ENCODE measurements at regions not wholly inside any gene's neighbourhood (a gene's known extent, or its start where the extent isn't known, plus 50 kb on each side); places are given as distances from the start of the nearest gene placed in this dataset.

DNA sequence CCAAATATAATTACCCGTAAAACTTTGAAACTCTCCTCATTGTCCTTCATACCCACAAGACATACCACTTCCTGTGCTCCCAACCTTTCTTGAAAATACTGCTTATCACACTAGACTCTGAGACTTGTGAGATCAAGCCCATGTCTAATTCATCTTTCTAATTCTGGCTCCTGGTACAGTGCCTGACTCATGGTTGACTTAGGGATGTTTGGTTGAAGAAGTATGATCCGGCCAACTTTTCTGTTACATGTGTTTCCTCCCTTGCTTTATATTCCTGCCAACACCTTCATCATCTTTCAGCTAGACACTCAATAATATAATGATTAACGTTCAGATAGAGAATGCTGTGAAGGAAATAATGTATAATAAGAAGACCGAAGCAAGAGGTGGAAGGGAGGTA is 58.2 kb downstream of the MEX3B start:
- no peak for DNase-seq (ENCODE audit: low spot score)

DNA sequence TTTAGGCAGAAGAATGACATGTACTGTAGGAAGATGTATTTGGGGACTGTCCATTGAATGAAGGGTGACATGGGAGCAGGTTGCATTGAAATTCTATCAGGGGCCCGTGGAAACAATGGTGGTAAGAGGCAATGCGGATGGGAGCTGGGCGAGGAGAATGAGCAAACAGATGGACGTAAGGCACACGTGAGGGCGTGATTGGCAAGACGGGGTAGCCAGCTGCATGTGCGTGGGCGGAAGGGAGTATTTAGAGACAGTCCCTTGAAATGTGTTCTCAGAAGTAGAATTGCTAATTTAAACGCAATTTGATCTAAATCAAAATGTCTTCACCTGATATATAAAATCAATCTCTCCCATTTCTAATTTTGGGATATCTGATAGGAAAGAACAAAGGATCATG is 62.3 kb downstream of the MEX3B start:
- no peak for DNase-seq (ENCODE audit: low spot score)

DNA sequence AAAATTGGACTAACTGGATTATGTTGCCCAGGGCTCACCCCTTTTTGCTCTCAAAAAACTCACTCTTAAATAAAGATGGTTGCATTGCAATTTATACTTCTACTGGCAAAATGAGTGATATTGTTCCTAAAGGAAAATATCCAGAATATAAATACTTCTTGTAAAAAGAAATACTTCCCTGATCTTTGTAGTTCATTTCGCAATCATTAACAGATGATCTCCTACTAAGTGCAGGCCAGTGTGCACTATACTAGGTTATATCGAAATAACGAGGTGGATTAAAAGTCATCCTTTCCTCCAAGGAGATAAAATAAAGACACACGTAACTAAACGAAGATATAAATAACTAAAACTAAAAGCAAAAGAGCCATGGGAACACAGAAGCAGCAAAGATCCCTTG is 63.0 kb downstream of the MEX3B start:
- DNase-seq (ENCODE audit: low spot score): no peak

DNA sequence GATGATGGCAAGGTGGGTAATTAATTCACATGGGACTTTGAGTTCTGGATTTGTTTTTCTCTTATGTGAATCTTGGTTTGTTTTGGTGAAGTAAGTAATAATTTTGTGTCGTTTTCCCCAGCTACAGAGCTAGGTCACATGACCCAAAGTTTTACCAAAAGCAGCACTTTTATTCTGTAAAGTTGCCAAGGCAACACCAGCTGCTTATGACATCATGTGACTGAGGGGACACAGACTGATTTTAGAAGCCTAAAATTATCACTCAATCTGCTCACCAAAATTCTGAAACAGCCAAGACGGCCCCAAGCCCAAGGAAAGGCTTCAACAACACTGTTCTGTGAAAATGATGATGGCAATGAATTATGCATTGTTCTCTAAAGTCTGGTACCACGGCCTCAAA is 63.9 kb downstream of the MEX3B start:
- no peak for DNase-seq (ENCODE audit: low spot score)

DNA sequence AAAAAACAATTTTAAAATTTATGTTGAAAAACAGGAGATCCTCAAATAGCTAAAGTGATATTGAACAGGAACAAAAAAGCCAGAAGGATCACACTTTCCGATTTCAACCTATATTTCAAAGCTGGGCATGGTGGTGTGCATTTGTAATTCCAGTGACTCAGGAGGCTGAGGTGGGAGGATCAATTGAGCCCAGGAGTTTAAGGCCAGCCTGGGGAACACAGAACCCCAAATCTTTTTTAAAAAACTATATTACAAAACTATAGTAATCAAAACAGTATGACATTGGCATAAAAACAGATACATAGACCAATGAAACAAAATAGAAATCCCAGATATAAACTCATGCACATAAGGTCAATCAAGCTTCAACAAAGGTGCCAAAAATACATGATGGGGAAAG is 68.4 kb downstream of the MEX3B start:
- no peak for DNase-seq (ENCODE audit: low spot score)

DNA sequence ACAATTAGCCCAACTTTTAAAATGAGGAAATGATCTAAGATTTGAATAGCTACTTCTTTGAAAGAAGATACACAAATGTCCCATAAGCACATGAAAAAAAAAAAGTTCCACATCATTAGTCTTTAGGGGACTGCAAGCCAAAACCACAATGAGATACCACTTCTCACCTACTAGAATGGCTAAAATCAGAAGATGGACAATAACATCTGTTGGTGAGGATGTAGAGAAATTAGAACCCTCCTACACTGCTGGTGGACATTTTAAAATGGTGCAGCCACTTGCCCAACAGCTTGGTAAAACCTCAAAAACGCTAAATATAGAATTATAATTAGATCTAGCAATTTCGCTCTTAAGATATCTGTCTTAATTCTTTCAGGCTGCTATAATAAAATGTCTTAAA is 77.1 kb downstream of the MEX3B start:
- DNase-seq (ENCODE audit: low spot score): no peak

DNA sequence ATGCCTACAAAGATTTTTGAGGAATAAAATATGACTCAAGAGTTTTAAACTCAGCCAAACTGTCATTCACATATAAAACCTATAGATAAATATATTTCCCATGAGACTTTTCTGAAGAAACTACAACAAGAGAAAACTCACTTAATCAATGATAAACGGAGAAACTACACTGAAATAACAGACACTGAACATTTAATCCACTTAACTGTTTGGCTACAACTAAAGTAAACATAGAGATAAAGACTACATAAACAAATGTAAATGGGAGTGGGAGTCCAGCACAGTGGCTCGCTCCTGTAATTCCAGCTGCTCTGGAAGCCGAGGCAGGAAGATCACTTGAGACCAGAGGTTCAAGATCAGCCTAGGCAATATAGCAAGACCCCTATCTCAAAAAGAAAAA is 79.2 kb downstream of the MEX3B start:
- DNase-seq (ENCODE audit: low spot score): no peak

DNA sequence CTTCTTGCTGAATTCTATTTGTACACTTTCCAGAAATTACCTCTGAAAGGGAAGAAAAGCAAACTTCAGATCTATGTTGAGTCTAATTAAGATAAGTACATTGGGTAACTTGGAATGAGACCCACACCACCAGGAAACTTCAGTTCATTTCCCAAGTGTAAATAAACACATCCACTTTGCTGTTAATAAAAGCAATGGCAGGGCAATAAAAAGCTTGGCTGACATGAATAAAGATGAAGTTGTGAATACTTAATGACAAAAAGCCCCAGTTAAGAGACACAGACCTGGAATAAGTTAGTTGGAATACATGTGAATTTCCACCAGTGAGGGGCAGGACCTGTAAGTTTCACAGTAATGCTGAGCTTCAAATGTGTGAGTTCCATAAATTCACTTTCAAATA is 83.3 kb downstream of the MEX3B start:
- no peak for DNase-seq (ENCODE audit: low spot score)

DNA sequence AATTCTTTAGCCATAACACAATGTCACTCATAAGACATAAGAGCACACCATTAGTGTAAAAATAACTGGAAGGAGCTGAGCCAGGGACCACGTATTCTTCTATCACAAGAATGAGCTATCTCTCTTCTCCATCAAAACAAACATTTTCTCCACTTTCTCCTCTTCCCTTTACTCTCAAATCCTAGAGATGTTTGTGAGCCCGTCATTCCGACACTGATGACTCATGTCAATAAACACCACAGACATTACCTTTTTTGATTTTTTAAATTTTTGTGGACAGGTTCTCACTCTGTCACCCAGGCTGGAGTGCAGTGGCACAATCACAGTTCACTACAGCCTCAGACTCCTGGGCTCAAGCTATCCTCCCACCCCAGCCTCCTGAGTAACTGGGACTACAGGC is 86.6 kb downstream of the MEX3B start:
- DNase-seq (ENCODE audit: low spot score): no peak

DNA sequence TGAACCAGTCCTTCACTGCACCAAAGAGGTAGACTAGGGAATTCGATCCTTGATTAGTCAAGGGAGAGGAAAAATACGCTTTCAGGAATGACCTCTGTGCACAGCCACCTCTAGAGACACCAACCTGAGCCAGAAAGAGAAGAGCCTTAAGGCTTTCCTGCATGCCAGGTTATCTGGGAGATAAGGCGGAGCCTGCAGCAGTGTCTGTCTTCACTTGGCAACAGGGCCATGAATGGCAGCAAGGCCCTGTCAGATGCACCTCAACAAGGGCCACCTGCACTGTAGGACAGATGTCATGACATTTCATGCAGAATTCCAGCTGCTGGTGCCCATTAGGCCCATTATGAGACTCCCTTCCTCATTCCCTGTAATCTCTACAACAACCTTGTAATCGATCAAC is 88.1 kb downstream of the MEX3B start:
- DNase-seq (ENCODE audit: low spot score): no peak

DNA sequence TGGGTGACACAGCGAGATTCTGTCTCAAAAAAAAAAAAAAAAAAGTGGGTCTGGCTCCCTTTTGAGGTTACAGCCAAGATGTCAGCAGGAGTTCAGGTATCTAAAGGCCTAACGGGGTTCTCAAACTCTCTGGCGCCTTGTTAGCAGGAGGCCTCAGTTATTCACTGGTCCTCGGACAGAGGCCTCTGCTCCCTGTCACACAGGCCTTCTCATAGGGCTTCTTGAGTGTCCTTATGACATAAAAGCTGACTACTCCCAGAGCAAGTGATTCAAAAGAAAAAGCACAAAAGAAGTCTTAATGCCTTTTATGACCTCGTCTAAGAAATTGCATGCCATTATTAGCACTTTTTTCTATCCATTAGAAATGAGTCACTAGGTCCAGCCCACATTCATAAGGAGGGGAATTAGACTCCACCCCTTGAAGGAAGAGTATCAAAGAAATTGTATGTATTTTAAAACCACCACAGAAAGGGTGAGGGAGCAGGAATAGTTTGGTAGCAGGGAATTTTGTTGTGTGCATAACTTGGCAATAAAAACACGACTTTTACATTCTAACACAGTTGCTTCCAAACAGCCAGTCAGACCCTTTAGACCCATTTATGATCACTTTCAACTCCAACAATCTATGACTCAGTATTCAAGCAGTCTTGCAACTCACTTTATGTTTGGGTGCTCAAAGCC is 90.3 kb downstream of the MEX3B start:
- DNase-seq (ENCODE audit: low spot score): no peak

DNA sequence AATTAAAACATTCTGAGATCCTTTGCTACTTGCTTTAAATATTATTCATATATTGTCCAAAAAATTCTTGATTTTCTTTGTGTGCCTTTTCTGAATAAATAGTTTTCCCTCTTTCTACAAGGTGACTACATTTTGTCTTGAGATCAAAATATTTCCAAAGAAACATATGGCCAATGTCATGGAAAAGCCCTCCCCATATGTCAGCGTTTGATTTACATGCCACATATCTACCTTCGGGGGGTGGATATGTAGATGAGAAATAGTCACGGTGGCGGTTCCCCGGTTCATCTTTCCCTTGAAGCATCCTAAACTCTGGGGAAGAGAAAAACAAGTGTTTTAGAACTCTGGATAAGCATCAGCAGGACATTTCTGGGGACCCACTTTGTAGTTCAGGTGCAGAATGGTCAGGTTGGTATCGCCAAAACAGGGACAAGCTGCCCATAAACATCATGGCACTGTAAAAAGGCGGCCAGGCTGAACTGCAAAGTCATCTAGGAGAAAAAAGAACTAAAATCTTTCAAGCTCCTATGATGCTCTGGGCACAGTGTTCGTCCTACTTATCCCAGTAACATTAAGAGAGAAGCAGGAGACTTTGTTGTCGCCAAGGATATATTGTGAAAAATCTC is 91.5 kb downstream of the MEX3B start:
- no peak for DNase-seq (ENCODE audit: low spot score)

DNA sequence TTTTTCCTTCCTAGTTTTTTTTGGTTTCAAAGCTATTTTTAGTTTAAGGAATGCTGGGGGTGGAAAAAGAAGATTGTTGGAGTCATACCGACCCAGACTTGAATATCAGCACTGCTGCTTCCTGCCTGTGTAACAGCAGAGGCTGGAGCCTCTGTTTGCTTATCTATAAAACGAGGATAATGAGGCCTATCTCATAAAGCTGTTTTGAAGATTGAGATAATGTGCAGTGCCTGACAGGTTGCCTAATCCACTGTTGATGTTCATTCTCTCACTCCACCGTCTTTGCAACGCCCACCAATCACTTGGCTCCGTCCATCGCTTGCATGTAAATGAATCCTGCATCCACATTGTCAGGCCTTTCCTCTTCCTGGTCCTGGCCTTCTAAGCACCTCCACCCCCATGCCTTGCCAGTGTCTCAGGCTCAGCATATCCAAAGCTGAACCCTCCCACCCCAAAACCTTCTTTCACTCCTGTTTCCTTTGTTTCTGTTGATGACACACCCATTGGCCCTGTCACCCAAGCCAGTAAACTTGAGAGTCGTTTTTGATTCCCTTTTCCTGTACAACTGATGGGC is 94.9 kb downstream of the MEX3B start:
- DNase-seq (ENCODE audit: low spot score): no peak

DNA sequence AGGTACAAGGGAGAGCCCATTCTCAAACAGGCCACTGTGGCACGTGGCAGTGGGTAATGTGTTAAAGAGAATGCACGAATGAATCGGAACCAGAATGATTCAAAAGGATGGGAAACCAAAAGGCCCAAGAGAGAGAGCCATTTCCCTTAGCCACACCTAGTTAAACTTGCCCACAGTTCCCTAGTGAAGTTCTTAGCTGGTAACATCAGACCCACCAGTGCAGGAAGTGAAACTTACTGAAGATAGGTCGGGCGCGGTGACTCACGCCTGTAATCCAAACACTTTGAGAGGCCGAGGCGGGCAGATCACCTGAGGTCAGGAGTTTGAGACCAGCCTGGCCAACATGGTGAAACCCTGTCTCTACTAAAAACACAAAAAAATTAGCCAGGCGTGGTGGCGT is 97.1 kb downstream of the MEX3B start:
- DNase-seq (ENCODE audit: low spot score): no peak

DNA sequence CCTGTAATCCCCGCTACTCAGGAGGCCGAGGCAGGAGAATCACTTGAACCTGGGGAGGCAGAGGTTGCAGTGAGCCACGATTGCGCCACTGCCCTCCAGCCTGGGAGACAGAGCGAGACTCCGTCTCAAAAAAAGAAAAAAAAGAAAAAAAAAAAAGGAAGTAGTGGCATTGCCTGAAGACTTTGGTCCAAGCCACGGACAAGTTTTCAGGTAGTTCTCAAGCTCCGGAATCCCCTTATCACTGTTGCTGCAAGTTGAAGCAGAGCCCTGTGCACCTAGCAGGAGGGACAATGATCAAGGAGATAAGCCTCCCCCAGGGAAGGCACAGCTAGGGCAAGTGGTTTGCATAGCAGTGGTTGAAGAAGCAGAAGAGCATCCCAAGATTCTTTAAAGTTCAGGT is 97.6 kb downstream of the MEX3B start:
- no peak for DNase-seq (ENCODE audit: low spot score)

DNA sequence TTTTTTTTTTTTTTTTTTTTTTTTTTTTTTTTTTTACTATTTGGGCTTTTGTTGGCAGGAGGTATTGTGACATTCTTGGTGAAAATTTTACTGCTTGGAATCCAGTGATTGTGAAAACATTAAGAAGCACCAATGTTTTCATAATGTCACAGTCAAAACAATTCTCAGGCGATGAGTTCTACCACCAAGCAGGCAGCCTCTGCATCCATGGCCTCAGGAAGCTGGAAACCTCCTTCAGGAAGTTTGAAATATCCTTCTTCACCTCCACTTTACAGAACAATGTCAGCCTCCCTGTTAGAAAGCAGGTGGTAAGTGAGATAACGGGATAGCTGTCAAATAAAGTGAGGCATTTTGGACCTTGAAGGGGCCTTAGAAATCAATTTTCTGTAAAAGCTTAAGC is 98.3 kb downstream of the MEX3B start:
- DNase-seq (ENCODE audit: low spot score): no peak

DNA sequence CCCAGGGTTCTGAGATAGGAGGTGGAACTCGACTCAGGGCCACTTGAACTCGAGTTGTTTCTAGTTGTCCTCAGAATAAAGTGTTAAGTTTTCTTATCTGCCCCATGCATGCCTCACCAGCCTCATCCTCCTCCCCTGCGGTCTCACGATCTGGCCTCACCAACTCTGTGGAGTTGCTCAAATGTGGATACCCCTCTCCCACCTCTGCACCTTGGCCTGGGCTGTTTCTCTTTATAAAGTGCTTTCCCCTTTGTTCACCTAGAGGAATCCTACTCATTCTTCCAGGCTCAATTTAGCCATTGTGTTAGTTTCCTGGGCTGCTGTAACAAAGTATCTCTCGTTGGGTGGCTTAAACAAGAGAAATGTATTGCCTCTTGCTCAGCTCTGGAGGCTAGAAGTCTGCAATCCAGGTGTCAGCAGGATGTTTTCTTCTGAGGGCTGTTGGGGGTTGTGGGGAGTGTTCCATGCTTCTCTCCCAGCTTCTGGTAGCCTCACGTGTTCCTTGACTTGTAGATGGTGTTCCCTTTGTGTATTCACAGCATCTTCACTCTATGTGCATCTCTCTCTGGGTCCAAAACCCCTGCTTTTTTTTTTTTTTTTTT is 100.7 kb downstream of the MEX3B start:
- no peak for DNase-seq (ENCODE audit: low spot score)

DNA sequence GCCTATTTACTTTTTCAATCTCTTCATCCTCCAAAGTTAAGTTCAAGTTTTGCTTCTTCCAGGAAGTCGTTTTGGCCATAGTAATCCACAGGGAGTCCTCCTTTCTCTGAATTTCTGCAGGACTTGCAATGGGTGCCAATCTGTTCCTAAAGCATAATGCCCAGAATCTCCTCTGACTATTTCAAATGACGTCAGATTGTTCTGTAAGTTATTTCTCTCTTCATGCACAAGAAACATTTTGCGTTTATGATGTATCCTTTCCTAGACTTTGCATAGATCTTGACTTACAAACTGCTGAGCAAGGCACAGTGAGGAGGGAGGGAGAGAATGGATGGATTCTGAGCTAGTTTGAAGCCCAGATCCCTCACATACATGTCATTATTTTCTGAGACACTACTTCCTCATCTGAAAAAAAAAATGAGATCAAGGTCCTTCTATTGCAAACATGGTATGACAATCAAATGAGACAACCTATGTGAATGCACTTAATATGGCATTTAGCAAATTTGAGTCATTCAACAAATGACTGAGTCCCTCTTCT is 103.1 kb downstream of the MEX3B start:
- DNase-seq (ENCODE audit: low spot score): no peak

DNA sequence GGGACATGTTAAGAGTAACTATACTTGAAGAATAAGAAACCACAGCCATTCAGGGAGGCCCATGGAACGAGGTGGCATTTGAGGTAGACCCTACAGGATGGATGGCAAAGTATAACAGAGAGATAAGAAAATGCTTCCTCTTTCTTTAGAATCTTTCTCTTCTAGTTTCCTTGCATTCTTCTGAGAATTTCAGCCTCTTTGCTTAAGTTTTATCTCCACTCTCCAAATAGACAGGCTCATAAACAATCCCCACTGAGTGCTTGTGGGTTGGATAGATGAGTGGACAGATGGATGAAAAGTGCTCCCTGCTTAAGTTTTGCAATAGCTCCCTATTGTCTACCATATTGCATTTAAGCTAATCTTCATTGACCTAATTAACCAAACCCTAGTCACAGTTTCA is 103.7 kb downstream of the MEX3B start:
- DNase-seq (ENCODE audit: low spot score): no peak

DNA sequence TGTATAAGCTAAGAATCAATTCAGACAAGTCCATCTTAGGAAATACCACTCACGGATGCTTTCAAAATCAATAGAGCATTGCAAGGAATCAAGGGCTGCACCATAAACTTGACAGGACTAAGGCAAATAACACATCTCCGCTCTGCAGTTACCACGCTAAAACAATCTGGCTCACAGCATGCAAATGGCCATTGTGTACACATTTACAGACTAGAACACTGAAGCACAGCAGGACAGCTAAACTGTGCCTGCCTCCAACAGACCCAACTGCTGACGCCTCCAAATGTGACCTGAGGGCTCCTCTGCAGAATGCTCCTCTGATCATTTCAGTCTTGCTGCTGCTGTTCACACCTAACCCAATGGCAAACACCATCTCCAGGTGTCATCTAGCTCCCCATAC is 104.3 kb downstream of the MEX3B start:
- DNase-seq (ENCODE audit: low spot score): no peak

DNA sequence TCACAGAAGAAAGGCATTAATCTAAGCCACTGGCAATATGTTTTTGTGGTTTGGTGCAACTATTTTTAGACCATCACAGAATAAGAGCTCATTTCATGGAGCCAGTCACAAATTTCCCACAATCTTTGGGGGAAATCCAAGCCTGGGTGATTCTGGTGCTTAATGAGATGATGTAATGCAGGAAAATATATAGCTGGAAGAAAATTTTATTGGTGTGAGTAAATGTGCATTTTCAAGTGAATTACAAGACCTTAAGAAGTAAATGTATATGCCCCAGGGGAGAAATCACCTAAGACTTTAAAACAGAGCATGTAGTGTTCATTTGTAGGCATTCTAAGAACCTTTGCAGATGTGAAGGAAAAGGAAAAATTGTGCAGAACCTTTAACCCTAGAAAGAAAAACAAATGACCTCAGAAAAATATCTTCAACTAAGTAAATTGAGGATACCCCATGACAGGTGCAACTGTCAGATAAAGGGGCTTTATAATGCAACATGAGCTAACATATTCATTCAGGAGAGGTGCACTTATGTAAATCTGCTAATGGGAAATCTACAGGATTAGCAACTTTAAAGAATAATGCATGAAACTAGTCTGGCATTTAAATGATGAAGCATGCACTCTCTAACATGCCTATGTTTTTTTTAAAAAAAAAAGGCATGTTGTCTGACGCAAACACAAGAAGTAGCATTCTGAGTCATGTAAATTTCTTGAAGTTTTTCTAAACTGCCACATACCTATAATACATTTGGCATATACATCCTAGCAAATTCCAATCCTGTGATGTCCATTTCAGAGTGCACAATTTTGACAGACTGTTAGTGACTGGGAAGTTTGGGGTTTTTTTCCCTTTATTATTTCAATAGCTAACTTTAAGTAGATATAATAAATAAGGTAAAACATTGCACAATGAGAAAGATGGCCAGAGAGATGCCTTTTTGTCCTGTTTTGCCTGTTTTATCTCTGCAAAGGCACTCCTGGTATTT is 105.1 kb downstream of the MEX3B start:
- no peak for DNase-seq (ENCODE audit: low spot score)
